ENCODE measurements at regions not wholly inside any gene's neighbourhood (a gene's known extent, or its start where the extent isn't known, plus 50 kb on each side); places are given as distances from the start of the nearest gene placed in this dataset.
"Not testable (repeated sequence)": the region's sequence is repeated elsewhere in the genome, so short reads cannot be mapped to it uniquely, and the experiment has no call there.

GRCh38 chr22:34669001-34669400 lies 397.0 kb upstream of the ISX start:
- FAIRE-seq = no peak

GRCh38 chr22:34683031-34683430 lies 382.9 kb upstream of the ISX start:
- not testable (repeated sequence) for DNase-seq (ENCODE audit: insufficient read length, low spot score); FAIRE-seq

More at GRCh38 chr22:34669001-34669400, 397.0 kb upstream of the ISX start:
- no peak for DNase-seq (ENCODE audit: insufficient read length, low spot score)

- FAIRE-seq; DNase-seq (ENCODE audit: insufficient read length, low spot score): not testable (repeated sequence)
These were observed 381.7 kb upstream of the ISX start for GRCh38 chr22:34684278-34684677.

- DNase-seq (ENCODE audit: insufficient read length, low spot score) (no peak), FAIRE-seq (no peak)
These were observed 378.8 kb upstream of the ISX start for GRCh38 chr22:34687116-34687515.

GRCh38 chr22:34688825-34689224 lies 377.1 kb upstream of the ISX start:
- DNase-seq (ENCODE audit: insufficient read length, low spot score) = no peak
- no peak for FAIRE-seq

GRCh38 chr22:34696557-34696956 lies 369.4 kb upstream of the ISX start:
- DNase-seq (ENCODE audit: insufficient read length, low spot score) (no peak), FAIRE-seq (no peak)

- FAIRE-seq (no peak), DNase-seq (ENCODE audit: insufficient read length, low spot score) (no peak)
These were observed 363.7 kb upstream of the ISX start for GRCh38 chr22:34702279-34702678.

GRCh38 chr22:34709641-34710040 lies 356.3 kb upstream of the ISX start:
- no peak for DNase-seq (ENCODE audit: insufficient read length, low spot score)
- no peak for FAIRE-seq

GRCh38 chr22:34722901-34723300 lies 343.1 kb upstream of the ISX start:
- FAIRE-seq (no peak), DNase-seq (ENCODE audit: insufficient read length, low spot score) (no peak)

GRCh38 chr22:34736081-34736480 lies 329.9 kb upstream of the ISX start:
- DNase-seq (ENCODE audit: insufficient read length, low spot score) (no peak), FAIRE-seq (no peak)

- DNase-seq (ENCODE audit: insufficient read length, low spot score) (no peak), FAIRE-seq (no peak)
These were observed 327.1 kb upstream of the ISX start for GRCh38 chr22:34738661-34739400.

GRCh38 chr22:34743110-34743751 lies 322.7 kb upstream of the ISX start:
- no peak for DNase-seq (ENCODE audit: insufficient read length, low spot score)
- FAIRE-seq = no peak

- FAIRE-seq (no peak), DNase-seq (ENCODE audit: insufficient read length, low spot score) (no peak)
These were observed 305.5 kb upstream of the ISX start for GRCh38 chr22:34760276-34761008.

GRCh38 chr22:34761111-34761510 lies 304.8 kb upstream of the ISX start:
- no peak for DNase-seq (ENCODE audit: insufficient read length, low spot score)
- FAIRE-seq = no peak

- DNase-seq (ENCODE audit: insufficient read length, low spot score) = no peak
- FAIRE-seq = no peak
These were observed 302.5 kb upstream of the ISX start for GRCh38 chr22:34763496-34763895.

GRCh38 chr22:34765115-34765514 lies 300.8 kb upstream of the ISX start:
- DNase-seq (ENCODE audit: insufficient read length, low spot score) (no peak), FAIRE-seq (no peak)

GRCh38 chr22:34769361-34769760 lies 296.6 kb upstream of the ISX start:
- FAIRE-seq (no peak), DNase-seq (ENCODE audit: insufficient read length, low spot score) (no peak)

- no peak for DNase-seq (ENCODE audit: insufficient read length, low spot score)
- FAIRE-seq = no peak
These were observed 289.1 kb upstream of the ISX start for GRCh38 chr22:34776817-34777216.

GRCh38 chr22:34781681-34782080 lies 284.3 kb upstream of the ISX start:
- no peak for FAIRE-seq

GRCh38 chr22:34783436-34783835 lies 282.5 kb upstream of the ISX start:
- FAIRE-seq (no peak), DNase-seq (ENCODE audit: insufficient read length, low spot score) (no peak)

More at GRCh38 chr22:34781681-34782080, 284.3 kb upstream of the ISX start:
- DNase-seq (ENCODE audit: insufficient read length, low spot score) = no peak

GRCh38 chr22:34784056-34784455 lies 281.9 kb upstream of the ISX start:
- FAIRE-seq = no peak
- no peak for DNase-seq (ENCODE audit: insufficient read length, low spot score)

GRCh38 chr22:34797826-34798225 lies 268.1 kb upstream of the ISX start:
- no peak for DNase-seq (ENCODE audit: insufficient read length, low spot score)
- FAIRE-seq = no peak

All from HTR-8/SVneo (cell line).